ENCODE measurements at regions not wholly inside any gene's neighbourhood (a gene's known extent, or its start where the extent isn't known, plus 50 kb on each side); places are given as distances from the start of the nearest gene placed in this dataset.
"Not testable (repeated sequence)": the region's sequence is repeated elsewhere in the genome, so short reads cannot be mapped to it uniquely, and the experiment has no call there.

DNA sequence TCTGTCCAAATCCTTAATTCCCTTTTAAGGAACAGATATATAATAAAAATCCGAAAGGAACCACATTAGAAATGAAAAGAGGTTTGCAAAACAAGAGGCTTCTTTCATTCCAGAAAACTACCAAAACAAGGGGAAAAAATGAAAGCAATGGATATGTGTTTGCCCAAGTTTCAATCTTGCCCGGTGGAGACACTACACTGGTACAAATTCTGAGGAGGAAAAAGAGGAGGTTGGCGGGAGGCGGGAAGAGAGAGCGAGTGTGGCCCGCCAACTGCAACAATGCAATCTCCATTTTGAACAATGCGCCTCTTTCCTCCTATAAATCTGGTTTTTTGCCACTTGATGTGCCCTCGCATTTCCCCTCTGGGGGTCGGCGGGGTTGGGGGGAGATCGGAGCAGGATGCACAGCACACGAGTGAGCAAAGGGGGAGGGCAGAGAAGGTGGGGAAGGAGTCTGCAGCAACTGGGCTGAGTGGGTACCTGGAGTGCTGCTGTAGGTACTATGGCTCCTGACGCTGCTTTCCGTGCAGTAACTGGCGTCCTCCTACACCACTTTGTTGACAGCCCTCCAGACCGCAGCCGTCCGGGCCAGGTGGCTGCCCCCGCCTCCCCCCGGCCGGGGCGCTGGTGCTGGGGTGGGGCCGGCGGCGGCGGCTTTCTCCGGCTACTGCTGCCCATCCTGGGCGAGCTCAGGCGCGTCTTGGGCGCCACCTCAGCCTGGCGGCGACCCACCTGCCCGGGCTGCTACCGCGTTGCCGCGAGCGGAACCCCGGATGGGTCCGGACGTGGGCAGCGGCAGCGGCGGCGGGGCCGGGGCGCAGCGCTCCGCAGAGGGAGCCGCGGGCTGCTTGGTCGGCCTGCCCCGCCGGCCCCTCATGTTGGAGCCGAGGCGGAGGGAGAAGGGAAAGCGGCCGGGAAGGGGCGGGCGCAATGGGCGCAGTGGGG, 93.8 kb upstream of the PLEKHM1 start:
- Histone ChIP-seq H4K91ac (ENCODE audit: low read length) (peak overlapping the region; percentile 86), H3K4me2 (ENCODE audit: low read length, poor library complexity, severe bottlenecking) (peak overlapping the region; percentile 52), H3K18ac (ENCODE audit: low read depth in 1 of 2, low read length in 2 of 2) (peak overlapping the region; percentile 37 to 78), H3K36me3 (ENCODE audit: control insufficient read depth in 1 of 2, insufficient read depth in 2 of 2, low read depth in 1 of 2, low read length in 2 of 2) (peaks cover 2 to 11% of the 10 kb centered on the region in 2 experiments), H4K8ac (ENCODE audit: low read length) (peak overlapping the region; percentile 88), H3K23ac (ENCODE audit: low read length in 2 of 2) (peak overlapping the region; percentile 5 to 15), H3K9me3 (ENCODE audit: control insufficient read depth, low read length) (no peaks in the 10 kb centered on the region), H3K4me3 (ENCODE audit: insufficient read depth in 1 of 2, low read depth in 1 of 2, low read length in 2 of 2) (peak overlapping the region; percentile 65 to 89), H2AK5ac (ENCODE audit: low read length, severe bottlenecking) (no peak overlapping the region), H3K14ac (ENCODE audit: low read length in 2 of 2) (peak overlapping the region; percentile 0 to 1), H2BK5ac (ENCODE audit: low read depth, low read length, poor library complexity, severe bottlenecking) (peak overlapping the region; percentile 14), H2BK12ac (ENCODE audit: low read length in 2 of 2) (peak overlapping the region in 1 of 2 experiments; percentile 20), H2BK120ac (ENCODE audit: low read depth, low read length) (peak overlapping the region; percentile 54), H2BK15ac (ENCODE audit: low read depth, poor library complexity, severe bottlenecking) (peak overlapping the region; percentile 60), H3K4ac (ENCODE audit: low read depth in 1 of 2, low read length in 2 of 2) (peak overlapping the region; percentile 4 to 69), H3K27ac (ENCODE audit: low read length, poor library complexity, severe bottlenecking) (peak overlapping the region; percentile 33), H3K79me1 (replicated peaks; ENCODE audit: low read length, poor library complexity, severe bottlenecking) (peaks cover 16% of the 10 kb centered on the region), H3K4me1 (ENCODE audit: control insufficient read depth, insufficient read depth, low read depth, low read length) (peaks cover 4% of the 10 kb centered on the region), H2AFZ (ENCODE audit: low read depth, low read length) (no peak overlapping the region), H3K9ac (ENCODE audit: low read length) (peak overlapping the region; percentile 94), H3K27me3 (ENCODE audit: control insufficient read depth in 1 of 2, insufficient read depth in 1 of 2, low read length in 2 of 2) (no peaks in the 10 kb centered on the region)
- 2% methylated on average over 40 of the region's 62 CpGs for WGBS
- DNase-seq = peak; percentile 71

DNA sequence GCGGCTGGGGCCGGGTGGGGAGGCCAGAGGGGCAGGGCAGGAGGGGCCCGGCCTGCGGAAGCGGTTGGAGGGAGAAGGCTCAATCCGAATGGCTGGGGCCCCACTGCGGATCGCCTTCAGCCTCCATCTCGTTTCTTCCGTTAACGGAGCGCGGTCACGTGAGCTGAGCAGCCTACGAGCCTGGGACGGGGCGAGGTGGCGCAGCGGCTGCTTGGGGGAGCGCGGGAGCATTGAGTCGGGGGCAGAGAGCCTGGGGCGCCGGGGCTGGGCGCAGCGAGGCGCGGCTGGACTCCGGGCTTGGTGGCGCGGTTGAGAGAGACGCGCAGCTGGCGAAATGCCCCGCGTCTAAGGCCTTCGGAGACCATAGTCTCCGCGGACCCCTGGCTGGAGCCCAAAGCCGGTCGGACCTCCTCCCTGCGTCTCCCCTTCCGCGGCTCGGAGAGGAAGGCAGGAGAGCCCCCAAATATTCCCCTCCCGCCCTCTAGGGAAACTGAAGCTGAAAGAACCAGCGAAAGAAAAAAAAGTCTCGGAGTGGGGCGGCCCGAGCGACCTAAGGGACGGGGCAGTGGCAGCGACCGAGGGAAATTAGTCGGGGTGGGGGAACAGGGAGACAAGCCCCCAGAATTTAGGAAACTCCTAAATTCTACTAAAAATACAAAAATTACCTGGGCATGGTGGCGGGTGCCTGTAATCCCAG, 94.7 kb upstream of the PLEKHM1 start:
- H2BK12ac ChIP-seq (ENCODE audit: low read length in 2 of 2); H2BK15ac ChIP-seq (ENCODE audit: low read depth, poor library complexity, severe bottlenecking); H3K79me1 ChIP-seq (replicated peaks; ENCODE audit: low read length, poor library complexity, severe bottlenecking); H3K9me3 ChIP-seq (ENCODE audit: control insufficient read depth, low read length); H3K14ac ChIP-seq (ENCODE audit: low read length in 2 of 2); H3K4ac ChIP-seq (ENCODE audit: low read depth in 1 of 2, low read length in 2 of 2); H3K23ac ChIP-seq (ENCODE audit: low read length in 2 of 2); H3K27ac ChIP-seq (ENCODE audit: low read length, poor library complexity, severe bottlenecking); H3K27me3 ChIP-seq (ENCODE audit: control insufficient read depth in 1 of 2, insufficient read depth in 1 of 2, low read length in 2 of 2); H3K4me1 ChIP-seq (ENCODE audit: control insufficient read depth, insufficient read depth, low read depth, low read length); H4K91ac ChIP-seq (ENCODE audit: low read length); H2AK5ac ChIP-seq (ENCODE audit: low read length, severe bottlenecking); H2BK5ac ChIP-seq (ENCODE audit: low read depth, low read length, poor library complexity, severe bottlenecking): not testable (repeated sequence)
- Histone ChIP-seq H3K4me2 (ENCODE audit: low read length, poor library complexity, severe bottlenecking) (peak overlapping the region; percentile 62), H2BK120ac (ENCODE audit: low read depth, low read length) (peak overlapping the region; percentile 54), H3K9ac (ENCODE audit: low read length) (peak overlapping the region; percentile 94), H3K18ac (ENCODE audit: low read depth in 1 of 2, low read length in 2 of 2) (peak overlapping the region in 1 of 2 experiments; percentile 78), H2AFZ (ENCODE audit: low read depth, low read length) (peak overlapping the region; percentile 33), H4K8ac (ENCODE audit: low read length) (peak overlapping the region; percentile 88), H3K36me3 (ENCODE audit: control insufficient read depth in 1 of 2, insufficient read depth in 2 of 2, low read depth in 1 of 2, low read length in 2 of 2) (peaks cover 2 to 11% of the 10 kb centered on the region in 2 experiments), H3K4me3 (ENCODE audit: insufficient read depth in 1 of 2, low read depth in 1 of 2, low read length in 2 of 2) (peak overlapping the region; percentile 65 to 89)
- 5% methylated on average over 14 of the region's 56 CpGs for WGBS
- peak; percentile 86 for DNase-seq

DNA sequence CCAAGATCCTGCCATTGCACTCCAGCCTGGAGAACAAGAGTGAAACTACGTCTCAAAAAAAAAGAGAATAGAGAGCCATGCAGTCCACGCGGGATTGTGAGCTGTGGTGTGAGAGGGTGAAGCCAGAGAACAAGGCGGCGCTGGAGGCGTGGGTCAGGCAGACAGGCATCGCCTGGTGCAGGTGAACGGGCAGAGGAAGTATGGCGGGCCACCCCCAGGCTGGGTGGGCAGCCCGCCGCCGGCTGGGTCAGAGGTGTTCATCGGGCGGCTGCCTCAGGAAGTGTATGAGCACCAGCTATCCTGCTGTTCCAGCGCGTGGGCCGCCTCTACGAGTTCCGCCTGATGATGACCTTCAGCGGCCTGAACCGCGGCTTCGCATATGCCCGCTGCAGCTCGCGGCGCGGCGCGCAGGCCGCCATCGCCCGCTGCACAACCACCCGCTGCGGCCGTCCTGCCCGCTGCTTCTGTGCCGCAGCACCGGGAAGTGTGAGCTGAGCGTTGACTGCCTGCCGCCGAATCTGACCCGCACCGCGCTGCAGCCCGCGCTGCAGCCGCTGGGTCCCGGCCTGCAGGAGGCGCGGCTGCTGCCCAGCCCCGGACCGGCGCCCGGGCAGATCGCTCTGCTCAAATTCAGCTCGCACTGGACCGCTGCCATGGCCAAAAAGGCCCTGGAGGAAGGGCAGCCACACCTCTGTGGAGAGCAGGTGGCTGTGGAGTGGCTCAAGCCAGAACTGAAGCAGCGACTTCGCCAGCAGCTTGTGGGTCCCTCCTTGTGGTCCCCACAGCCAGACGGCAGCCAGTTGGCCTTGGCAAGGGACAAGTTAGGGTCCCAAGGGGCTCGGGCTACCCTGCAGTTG, 95.5 kb upstream of the PLEKHM1 start:
- peak overlapping the region; percentile 78 for H3K4me2 ChIP-seq (ENCODE audit: low read length, poor library complexity, severe bottlenecking)
- H2AFZ ChIP-seq (ENCODE audit: low read depth, low read length); H2BK12ac ChIP-seq (ENCODE audit: low read length in 2 of 2); H3K23ac ChIP-seq (ENCODE audit: low read length in 2 of 2); H2BK15ac ChIP-seq (ENCODE audit: low read depth, poor library complexity, severe bottlenecking); H3K4ac ChIP-seq (ENCODE audit: low read depth in 1 of 2, low read length in 2 of 2); H3K27me3 ChIP-seq (ENCODE audit: control insufficient read depth in 1 of 2, insufficient read depth in 1 of 2, low read length in 2 of 2); H3K9me3 ChIP-seq (ENCODE audit: control insufficient read depth, low read length); H3K36me3 ChIP-seq (ENCODE audit: control insufficient read depth in 1 of 2, insufficient read depth in 2 of 2, low read depth in 1 of 2, low read length in 2 of 2); H2BK5ac ChIP-seq (ENCODE audit: low read depth, low read length, poor library complexity, severe bottlenecking); H2AK5ac ChIP-seq (ENCODE audit: low read length, severe bottlenecking); DNase-seq; H2BK120ac ChIP-seq (ENCODE audit: low read depth, low read length); H3K27ac ChIP-seq (ENCODE audit: low read length, poor library complexity, severe bottlenecking); H3K4me1 ChIP-seq (ENCODE audit: control insufficient read depth, insufficient read depth, low read depth, low read length); H3K79me1 ChIP-seq (replicated peaks; ENCODE audit: low read length, poor library complexity, severe bottlenecking); H3K18ac ChIP-seq (ENCODE audit: low read depth in 1 of 2, low read length in 2 of 2); H3K14ac ChIP-seq (ENCODE audit: low read length in 2 of 2); H4K91ac ChIP-seq (ENCODE audit: low read length): not testable (repeated sequence)
- 9% methylated on average over 22 of the region's 62 CpGs for WGBS
- peak overlapping the region; percentile 60 for H4K8ac ChIP-seq (ENCODE audit: low read length)
- peak overlapping the region; percentile 48 to 89 for H3K4me3 ChIP-seq (ENCODE audit: insufficient read depth in 1 of 2, low read depth in 1 of 2, low read length in 2 of 2)
- peak overlapping the region; percentile 94 for H3K9ac ChIP-seq (ENCODE audit: low read length)
